ENCODE measurements at regions not wholly inside any gene's neighbourhood (a gene's known extent, or its start where the extent isn't known, plus 50 kb on each side); places are given as distances from the start of the nearest gene placed in this dataset.

- TF ChIP-seq TFAM (CRISPR knock-in tag; conservative IDR thresholded peaks at IDR 0.05) (no peak), DLX4 (CRISPR knock-in tag; IDR thresholded peaks at IDR 0.05) (no peak), ZNF764 (CRISPR knock-in tag; IDR thresholded peaks at IDR 0.05; ENCODE audit: low read depth) (no peak), NCOA1 (IDR thresholded peaks at IDR 0.05; ENCODE audit: low read depth) (no peak), CREB5 (CRISPR knock-in tag; IDR thresholded peaks at IDR 0.05) (no peak), E2F8 (IDR thresholded peaks at IDR 0.05; ENCODE audit: low read depth, partially characterized antibody) (no peak), ZNF449 (CRISPR knock-in tag; IDR thresholded peaks at IDR 0.05) (no peak)
These were observed 149.1 kb downstream of the KLHL28 start (continued) for GRCh38 chr14:44812672-44813071.

Measured in K562 (cell line).